ENCODE measurements at regions not wholly inside any gene's neighbourhood (a gene's known extent, or its start where the extent isn't known, plus 50 kb on each side); places are given as distances from the start of the nearest gene placed in this dataset.

DNA sequence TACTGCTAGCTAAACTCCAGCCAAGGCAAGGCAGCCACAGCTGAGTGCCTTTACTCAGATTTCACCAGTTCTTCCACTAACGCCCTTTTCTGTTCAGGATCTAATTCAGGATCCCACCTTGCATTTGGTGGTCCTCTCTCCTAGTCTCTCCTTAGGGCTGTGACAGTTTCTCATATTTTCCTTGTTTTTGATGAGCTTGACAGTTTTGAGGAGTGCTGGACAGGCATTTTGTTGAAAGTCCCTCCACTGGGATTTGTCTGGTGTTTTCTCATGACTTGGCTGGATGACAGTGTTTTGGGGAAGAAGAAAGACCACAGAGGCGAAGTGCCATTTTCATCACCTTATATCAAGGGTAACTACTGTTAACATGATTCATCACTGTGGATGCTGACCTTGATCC, 162.3 kb upstream of the TSC22D1 start:
- intact Hi-C loops (cut with micrococcal nuclease), result no loop called here
- CTCF ChIA-PET, result no interaction called here
- POLR2A ChIA-PET (ENCODE audit: unreplicated experiment), result no interaction called here

DNA sequence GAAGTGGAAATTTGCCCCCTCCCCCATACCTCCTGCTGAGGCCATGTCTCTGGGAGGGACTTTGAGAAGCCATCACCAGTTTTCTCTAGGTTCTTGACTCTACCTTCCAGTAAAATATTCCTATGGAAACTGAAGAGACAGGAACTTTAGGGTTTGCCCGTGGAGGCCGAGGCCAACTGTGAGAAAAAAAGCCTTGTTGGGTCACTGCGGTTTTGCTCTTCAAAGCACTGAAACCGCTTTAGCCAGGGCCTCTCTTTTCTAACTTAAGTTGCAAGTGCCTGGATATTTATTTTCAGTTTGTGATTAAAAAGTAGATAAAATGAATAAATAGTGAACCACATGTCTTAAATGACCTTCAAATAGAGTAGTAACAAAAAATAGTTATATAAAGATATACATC, 159.7 kb upstream of the TSC22D1 start:
- Histone ChIP-seq H3K4me3 (ENCODE audit: low read length) (no peak overlapping the region), H3K36me3 (ENCODE audit: low read depth, low read length) (no peaks in the 10 kb centered on the region), H3K9me3 (ENCODE audit: low read length) (no peaks in the 10 kb centered on the region), H3K4me1 (ENCODE audit: insufficient read depth, low read length) (peaks cover 13% of the 10 kb centered on the region), H3K27ac (ENCODE audit: low read length) (no peak overlapping the region), H3K27me3 (ENCODE audit: low read length) (no peaks in the 10 kb centered on the region), H4K20me1 (ENCODE audit: low read length) (no peaks in the 10 kb centered on the region), H3K9me2 (replicated peaks; ENCODE audit: low read length) (no peaks in the 10 kb centered on the region), H3K79me2 (ENCODE audit: low read length) (no peaks in the 10 kb centered on the region), H2AFZ (ENCODE audit: low read length) (no peak overlapping the region), H3K9ac (ENCODE audit: low read length) (no peak overlapping the region), H3K4me2 (ENCODE audit: low read length) (no peak overlapping the region), H3F3A (ENCODE audit: low read length, unreplicated experiment) (no peaks in the 10 kb centered on the region)
- ChIA-PET POLR2A (ENCODE audit: unreplicated experiment) (no interaction called here), CTCF (no interaction called here)
- intact Hi-C loops (cut with micrococcal nuclease), result no loop called here
- BruUV-seq (replicated peaks), result no TSS peak
- TF ChIP-seq EZH2phosphoT487 (IDR thresholded peaks at IDR 0.05; ENCODE audit: borderline replicate concordance, low read length), result no peak
- TF ChIP-seq, protein P1, sequence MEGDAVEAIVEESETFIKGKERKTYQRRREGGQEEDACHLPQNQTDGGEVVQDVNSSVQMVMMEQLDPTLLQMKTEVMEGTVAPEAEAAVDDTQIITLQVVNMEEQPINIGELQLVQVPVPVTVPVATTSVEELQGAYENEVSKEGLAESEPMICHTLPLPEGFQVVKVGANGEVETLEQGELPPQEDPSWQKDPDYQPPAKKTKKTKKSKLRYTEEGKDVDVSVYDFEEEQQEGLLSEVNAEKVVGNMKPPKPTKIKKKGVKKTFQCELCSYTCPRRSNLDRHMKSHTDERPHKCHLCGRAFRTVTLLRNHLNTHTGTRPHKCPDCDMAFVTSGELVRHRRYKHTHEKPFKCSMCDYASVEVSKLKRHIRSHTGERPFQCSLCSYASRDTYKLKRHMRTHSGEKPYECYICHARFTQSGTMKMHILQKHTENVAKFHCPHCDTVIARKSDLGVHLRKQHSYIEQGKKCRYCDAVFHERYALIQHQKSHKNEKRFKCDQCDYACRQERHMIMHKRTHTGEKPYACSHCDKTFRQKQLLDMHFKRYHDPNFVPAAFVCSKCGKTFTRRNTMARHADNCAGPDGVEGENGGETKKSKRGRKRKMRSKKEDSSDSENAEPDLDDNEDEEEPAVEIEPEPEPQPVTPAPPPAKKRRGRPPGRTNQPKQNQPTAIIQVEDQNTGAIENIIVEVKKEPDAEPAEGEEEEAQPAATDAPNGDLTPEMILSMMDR (conservative IDR thresholded peaks at IDR 0.05; ENCODE audit: low read depth, low read length), result no peak
- no peak for TF ChIP-seq EZH2 (IDR thresholded peaks at IDR 0.05; ENCODE audit: low read length, unreplicated experiment)
- no peak for DNase-seq
- no peak for ATAC-seq

More for the DNA sequence above, 162.3 kb upstream of the TSC22D1 start:
- Histone ChIP-seq H3K79me2 (ENCODE audit: low read length) (no peaks in the 10 kb centered on the region), H3K9me2 (replicated peaks; ENCODE audit: low read length) (no peaks in the 10 kb centered on the region), H3K4me3 (ENCODE audit: low read length) (no peak overlapping the region), H3K27ac (ENCODE audit: low read length) (no peak overlapping the region), H2AFZ (ENCODE audit: low read length) (no peak overlapping the region), H3K36me3 (ENCODE audit: low read depth, low read length) (no peaks in the 10 kb centered on the region), H4K20me1 (ENCODE audit: low read length) (no peaks in the 10 kb centered on the region), H3K27me3 (ENCODE audit: low read length) (no peaks in the 10 kb centered on the region), H3F3A (ENCODE audit: low read length, unreplicated experiment) (no peaks in the 10 kb centered on the region), H3K4me2 (ENCODE audit: low read length) (no peak overlapping the region), H3K9ac (ENCODE audit: low read length) (no peak overlapping the region), H3K9me3 (ENCODE audit: low read length) (no peaks in the 10 kb centered on the region), H3K4me1 (ENCODE audit: insufficient read depth, low read length) (peaks cover 13% of the 10 kb centered on the region)
- BruUV-seq (replicated peaks), result no TSS peak
- DNase-seq (no peak), ATAC-seq (no peak)
- TF ChIP-seq, protein P1 (conservative IDR thresholded peaks at IDR 0.05; ENCODE audit: low read depth, low read length), result no peak
- TF ChIP-seq EZH2 (IDR thresholded peaks at IDR 0.05; ENCODE audit: low read length, unreplicated experiment) (no peak), EZH2phosphoT487 (IDR thresholded peaks at IDR 0.05; ENCODE audit: borderline replicate concordance, low read length) (no peak)

DNA sequence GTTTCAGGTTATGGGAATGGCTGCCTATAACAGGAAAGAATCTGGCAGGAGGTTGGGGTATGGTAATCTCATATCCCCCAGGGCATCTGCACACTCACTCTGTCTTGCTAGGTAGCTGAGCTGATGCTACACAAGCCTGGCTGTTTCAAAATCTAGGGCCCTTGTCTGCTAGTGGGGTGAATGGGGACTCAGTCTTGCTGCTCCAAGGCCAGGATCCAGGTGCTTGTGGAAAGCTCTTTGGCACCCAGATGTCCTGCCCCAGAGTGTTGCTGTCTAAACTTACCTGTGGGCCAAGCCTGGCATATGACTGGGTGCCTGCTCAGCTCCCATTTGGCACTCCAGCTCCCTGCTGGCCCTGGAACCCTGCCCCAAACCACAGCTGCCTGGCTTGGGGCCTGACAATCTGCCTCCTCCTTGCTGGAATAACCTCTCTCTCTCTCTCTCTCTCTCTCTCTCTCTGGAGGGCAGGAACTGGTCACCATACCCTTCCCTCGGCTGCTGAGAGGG, 158.1 kb upstream of the TSC22D1 start:
- Histone ChIP-seq H4K20me1 (ENCODE audit: low read length) (no peaks in the 10 kb centered on the region), H3K27me3 (ENCODE audit: low read length) (no peaks in the 10 kb centered on the region), H3K4me1 (ENCODE audit: insufficient read depth, low read length) (peaks cover 13% of the 10 kb centered on the region), H3K9me3 (ENCODE audit: low read length) (no peaks in the 10 kb centered on the region), H3K9ac (ENCODE audit: low read length) (no peak overlapping the region), H3F3A (ENCODE audit: low read length, unreplicated experiment) (no peaks in the 10 kb centered on the region), H3K36me3 (ENCODE audit: low read depth, low read length) (no peaks in the 10 kb centered on the region), H3K9me2 (replicated peaks; ENCODE audit: low read length) (no peaks in the 10 kb centered on the region), H2AFZ (ENCODE audit: low read length) (0 out of 2 replicates have a peak overlapping the region, but pooled peaks have one; percentile 28), H3K79me2 (ENCODE audit: low read length) (no peaks in the 10 kb centered on the region), H3K4me2 (ENCODE audit: low read length) (peak overlapping the region; percentile 10; the same call in 1 of the 2 replicates), H3K4me3 (ENCODE audit: low read length) (no peak overlapping the region), H3K27ac (ENCODE audit: low read length) (no peak overlapping the region)
- TF ChIP-seq EZH2 (IDR thresholded peaks at IDR 0.05; ENCODE audit: low read length, unreplicated experiment), result no peak
- no peak for TF ChIP-seq EZH2phosphoT487 (IDR thresholded peaks at IDR 0.05; ENCODE audit: borderline replicate concordance, low read length)
- TF ChIP-seq, protein P1 (conservative IDR thresholded peaks at IDR 0.05; ENCODE audit: low read depth, low read length), result no peak
- no TSS peak for BruUV-seq (replicated peaks)
- intact Hi-C loops (cut with micrococcal nuclease), result no loop called here
- ChIA-PET POLR2A (ENCODE audit: unreplicated experiment) (no interaction called here), CTCF (interaction anchor here (0.6 kb wide), 1 partner anchor 160 kb away, joined by 18 read pairs; no protein-coding TSS in a partner anchor)
- DNase-seq (peak; percentile 69), ATAC-seq (peak; percentile 95)

Measured in PC-3 (cell line).